ENCODE measurements at regions not wholly inside any gene's neighbourhood (a gene's known extent, or its start where the extent isn't known, plus 50 kb on each side); places are given as distances from the start of the nearest gene placed in this dataset.

DNA sequence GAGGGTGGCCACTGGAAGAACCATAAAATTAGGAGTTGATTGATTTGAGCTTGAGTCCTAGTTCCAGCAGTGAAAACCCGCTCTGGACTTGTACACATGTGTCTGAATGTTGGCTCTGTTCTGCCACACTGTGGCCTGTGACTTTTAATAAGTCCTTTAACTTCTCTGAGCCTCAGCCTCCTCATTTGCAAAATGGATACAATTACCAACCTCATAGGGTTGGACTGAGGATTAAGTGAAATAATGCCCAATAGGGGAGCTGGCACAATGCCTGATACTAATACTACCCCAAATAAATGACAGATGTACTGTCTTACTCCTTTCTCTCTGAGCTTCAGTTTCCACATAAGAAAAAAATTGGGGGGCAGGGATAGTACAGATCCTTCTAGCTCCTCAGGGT lies 92.6 kb upstream of the RIPOR2 start:
- Histone ChIP-seq H3K79me1 (ENCODE audit: insufficient read depth, low read depth, low read length, poor library complexity, severe bottlenecking) (no peaks in the 10 kb centered on the region), H2BK12ac (ENCODE audit: insufficient read length, low read depth, low read length) (no peak overlapping the region), H3K4ac (ENCODE audit: low read depth, low read length) (no peak overlapping the region), H2BK20ac (ENCODE audit: low read depth, low read length, poor library complexity, severe bottlenecking) (no peak overlapping the region), H2AFZ (ENCODE audit: low read length) (no peak overlapping the region), H3T11ph (ENCODE audit: low read length) (no peak overlapping the region), H2BK120ac (ENCODE audit: low read depth, low read length, poor library complexity, severe bottlenecking) (no peak overlapping the region), H3K18ac (ENCODE audit: insufficient read length, low read depth, low read length) (no peak overlapping the region), H3K9me3 (ENCODE audit: control insufficient read depth, low read depth, low read length) (no peaks in the 10 kb centered on the region), H3K27me3 (ENCODE audit: insufficient read depth, low read length) (no peaks in the 10 kb centered on the region), H3K14ac (ENCODE audit: insufficient read depth, low read length) (no peak overlapping the region), H4K8ac (replicated peaks; ENCODE audit: insufficient read length, low read depth, low read length) (no peak overlapping the region), H3K27ac (ENCODE audit: insufficient read length, low read depth, low read length) (no peak overlapping the region), H2AK5ac (ENCODE audit: insufficient read length, low read length) (no peak overlapping the region), H3K4me2 (ENCODE audit: insufficient read depth, insufficient read length, low read length) (no peak overlapping the region), H3K23ac (ENCODE audit: insufficient read length, low read depth, low read length) (no peak overlapping the region), H4K20me1 (ENCODE audit: control insufficient read depth, insufficient read depth, insufficient read length) (no peaks in the 10 kb centered on the region), H3K79me2 (ENCODE audit: insufficient read depth, low read length) (no peaks in the 10 kb centered on the region), H3K56ac (ENCODE audit: insufficient read length, low read depth, low read length) (no peak overlapping the region), H2BK5ac (ENCODE audit: insufficient read length, low read length) (no peak overlapping the region), H2BK15ac (ENCODE audit: low read depth, low read length) (no peak overlapping the region), H3K23me2 (ENCODE audit: insufficient read length, low read depth, low read length, poor library complexity, severe bottlenecking) (no peaks in the 10 kb centered on the region), H4K91ac (ENCODE audit: insufficient read length, low read depth, low read length) (no peak overlapping the region), H4K5ac (ENCODE audit: insufficient read length, low read depth, low read length) (no peak overlapping the region), H3K9ac (ENCODE audit: extremely low read depth, insufficient read length, low read length) (no peak overlapping the region), H3K4me1 (ENCODE audit: insufficient read depth, low read length) (peaks cover 2% of the 10 kb centered on the region; the same call in 1 of the 2 replicates)
- Mint-ChIP-seq H3K4me3 (no peak overlapping the region), H3K27ac (no peak overlapping the region), H3K27me3 (ENCODE audit: low read depth) (no peaks in the 10 kb centered on the region), H3K9me3 (no peaks in the 10 kb centered on the region), H3K36me3 (ENCODE audit: insufficient read depth in 1 of 3, low read depth in 3 of 3) (no peaks in the 10 kb centered on the region), H3K4me1 (peaks cover 12 to 13% of the 10 kb centered on the region in 2 experiments)
- WGBS (ENCODE audit: extremely low coverage, insufficient read length, low lambda C conversion rate): no CpG with 5 or more reads among the region's 1 CpG
- DNase-seq: no peak
- no peak for TF ChIP-seq CTCF (conservative IDR thresholded peaks at IDR 0.05)

Measured in H9 (cell line).